Skeletal muscle satellite cell (primary cell): ENCODE measurements at regions not wholly inside any gene's neighbourhood (a gene's known extent, or its start where the extent isn't known, plus 50 kb on each side); places are given as distances from the start of the nearest gene placed in this dataset.

Experiments used
- H3K27me3 ChIP-seq: 2 replicates; pipeline ENCODE4 v1.7.0; 2013; ENCODE audit warnings: low read length; ENCODE audit not compliant: control insufficient read depth, insufficient read depth
- H3K36me3 ChIP-seq: 2 replicates; pipeline ENCODE4 v1.7.0; 2013; ENCODE audit warnings: mild to moderate bottlenecking, control low read depth, low read length; ENCODE audit not compliant: insufficient read depth
- H3K4me1 ChIP-seq: 2 replicates; pipeline ENCODE4 v1.7.0; 2013; ENCODE audit warnings: low read length; ENCODE audit not compliant: control insufficient read depth, insufficient read depth
- H3K4me2 ChIP-seq: 2 replicates; pipeline ENCODE4 v1.7.0; 2013; ENCODE audit warnings: mild to moderate bottlenecking, low read length
- H3K4me3 ChIP-seq: 2 replicates; pipeline ENCODE4 v1.7.0; 2013; ENCODE audit warnings: low read length
- H3K9ac ChIP-seq: 2 replicates; pipeline ENCODE4 v1.7.0; 2013; ENCODE audit warnings: mild to moderate bottlenecking, low read depth, low read length, moderate library complexity
- H3K9me3 ChIP-seq: replicated peaks from 2 replicates; pipeline ENCODE4 v1.7.0; 2013; ENCODE audit warnings: mild to moderate bottlenecking, control low read depth, low read length

DNA sequence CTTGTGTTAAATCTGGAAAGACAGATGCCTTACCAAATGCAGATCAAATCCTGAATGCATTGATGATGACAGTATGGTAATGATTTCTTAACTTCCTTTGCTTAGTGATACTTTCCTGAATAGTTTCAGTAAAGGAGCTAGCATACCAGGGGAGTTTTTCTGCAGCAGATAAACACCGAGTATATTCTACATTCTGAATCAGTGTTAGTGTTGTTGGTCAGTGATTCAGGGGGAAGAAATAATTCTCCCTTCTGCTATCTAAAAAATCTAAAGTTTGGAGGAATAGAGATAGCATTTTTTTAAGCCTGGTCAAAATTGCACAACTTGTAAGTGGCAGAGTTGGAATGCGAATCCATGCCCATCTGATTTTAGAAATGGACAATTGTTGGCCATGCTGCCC is 512.2 kb upstream of the MARCKS start:
- no peak overlapping the region for H3K4me2 ChIP-seq
- no peak overlapping the region for H3K9ac ChIP-seq
- no peak overlapping the region for H3K4me3 ChIP-seq
- peaks cover 4% of the 10 kb centered on the region for H3K4me1 ChIP-seq
- no peaks in the 10 kb centered on the region for H3K36me3 ChIP-seq
- H3K9me3 ChIP-seq, result no peaks in the 10 kb centered on the region
- no peaks in the 10 kb centered on the region for H3K27me3 ChIP-seq

DNA sequence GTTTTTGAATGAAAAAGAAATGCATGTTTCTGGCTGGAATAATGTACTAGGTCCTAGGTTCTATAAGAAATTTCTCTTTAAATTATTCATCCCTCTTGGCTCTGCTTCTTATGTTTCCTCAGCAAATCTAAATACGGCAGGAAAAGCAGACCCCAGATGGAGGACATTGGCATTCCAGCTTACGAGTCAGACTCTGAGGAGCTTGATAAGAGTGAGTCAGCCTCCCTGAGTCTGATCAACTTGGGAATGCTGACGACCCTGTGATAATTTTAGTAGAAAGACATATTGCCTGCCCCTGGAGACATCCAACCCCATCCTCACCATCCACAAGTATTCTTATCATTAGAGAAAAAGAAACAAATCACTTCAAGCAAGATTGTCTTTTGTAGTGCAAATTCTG is 509.7 kb upstream of the MARCKS start:
- Histone ChIP-seq H3K36me3 (no peaks in the 10 kb centered on the region), H3K4me2 (no peak overlapping the region), H3K9me3 (no peaks in the 10 kb centered on the region), H3K27me3 (no peaks in the 10 kb centered on the region), H3K9ac (no peak overlapping the region), H3K4me3 (no peak overlapping the region), H3K4me1 (peaks cover 28% of the 10 kb centered on the region)

- no peak overlapping the region for H3K4me2 ChIP-seq
- H3K4me1 ChIP-seq, result peaks cover 39% of the 10 kb centered on the region
These were observed 506.7 kb upstream of the MARCKS start for GRCh38 chr6:113350461-113350860.

GRCh38 chr6:113351173-113351834 is 505.8 kb upstream of the MARCKS start:
- peaks cover 39% of the 10 kb centered on the region for H3K4me1 ChIP-seq
- H3K36me3 ChIP-seq, result no peaks in the 10 kb centered on the region
- no peaks in the 10 kb centered on the region for H3K27me3 ChIP-seq
- H3K9me3 ChIP-seq, result no peaks in the 10 kb centered on the region
- H3K4me2 ChIP-seq, result peak overlapping the region; percentile 78
- peak overlapping the region; percentile 8 for H3K9ac ChIP-seq
- H3K4me3 ChIP-seq, result no peak overlapping the region

More at GRCh38 chr6:113350461-113350860, 506.7 kb upstream of the MARCKS start:
- Histone ChIP-seq H3K27me3 (no peaks in the 10 kb centered on the region), H3K36me3 (no peaks in the 10 kb centered on the region), H3K9me3 (no peaks in the 10 kb centered on the region), H3K9ac (peak overlapping the region; percentile 8), H3K4me3 (no peak overlapping the region)

DNA sequence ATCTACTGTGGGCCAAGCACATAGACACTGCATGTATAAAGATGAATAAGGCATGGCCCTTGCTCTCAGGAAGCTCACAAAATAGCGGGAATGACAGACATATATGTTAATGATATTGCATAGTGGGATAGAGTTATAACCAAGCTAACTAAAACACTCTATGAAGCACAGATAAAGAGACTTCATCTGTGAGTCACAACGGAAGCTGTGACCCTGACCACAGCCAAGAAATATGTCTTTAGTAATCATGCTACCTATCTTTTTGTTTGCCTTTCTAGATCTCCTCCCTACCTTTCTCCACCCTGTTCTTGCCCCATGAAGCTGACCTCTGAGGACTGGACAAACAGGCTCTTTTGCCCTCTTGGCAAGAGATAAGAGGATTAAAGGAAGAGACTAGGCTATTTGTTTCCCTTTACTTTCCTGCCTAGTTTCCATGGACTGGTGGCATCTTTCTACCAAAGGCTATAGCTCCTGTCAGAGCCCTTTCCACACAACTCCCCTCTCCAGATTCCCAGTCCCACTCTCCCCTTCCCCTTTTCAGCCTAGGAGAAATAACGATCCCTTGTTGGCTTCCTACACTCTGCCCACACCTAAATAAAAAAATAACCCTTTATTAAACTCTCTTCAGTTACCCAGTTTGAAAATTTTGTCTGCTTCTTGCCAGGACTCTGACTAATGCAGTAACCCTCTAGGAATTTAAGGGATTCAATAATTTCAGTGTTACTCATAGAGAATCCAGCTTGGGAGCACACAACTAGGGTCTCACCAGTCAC is 504.9 kb upstream of the MARCKS start:
- Histone ChIP-seq H3K4me2 (peak overlapping the region; percentile 78), H3K9me3 (no peaks in the 10 kb centered on the region), H3K4me3 (peak overlapping the region; percentile 55), H3K36me3 (no peaks in the 10 kb centered on the region), H3K9ac (peak overlapping the region; percentile 80), H3K4me1 (peaks cover 39% of the 10 kb centered on the region), H3K27me3 (no peaks in the 10 kb centered on the region)

GRCh38 chr6:113352831-113353230 is 504.3 kb upstream of the MARCKS start:
- Histone ChIP-seq H3K4me1 (peaks cover 39% of the 10 kb centered on the region), H3K27me3 (no peaks in the 10 kb centered on the region), H3K9ac (peak overlapping the region; percentile 50), H3K9me3 (no peaks in the 10 kb centered on the region), H3K4me3 (peak overlapping the region; percentile 15), H3K4me2 (peak overlapping the region; percentile 78), H3K36me3 (no peaks in the 10 kb centered on the region)

DNA sequence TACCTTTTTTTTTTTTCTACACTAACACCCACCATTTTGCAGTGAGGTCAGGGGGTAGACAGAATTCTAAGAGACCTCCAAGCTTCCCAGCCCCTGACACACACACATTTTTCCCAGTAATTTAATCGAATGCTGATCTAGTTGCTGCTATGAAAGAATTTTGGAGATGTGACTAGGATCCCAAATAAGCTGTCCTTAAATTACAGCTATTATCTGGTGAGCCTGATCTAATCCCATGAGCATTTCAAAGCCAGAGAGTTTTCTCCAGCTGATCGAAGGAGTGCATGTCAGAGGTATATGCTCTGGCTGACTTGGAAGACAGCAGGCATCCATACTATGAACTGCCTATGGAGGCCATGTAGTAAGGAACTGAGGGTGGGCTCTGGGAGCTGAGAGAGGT is 503.8 kb upstream of the MARCKS start:
- H3K9me3 ChIP-seq, result no peaks in the 10 kb centered on the region
- H3K9ac ChIP-seq, result peak overlapping the region; percentile 50
- H3K4me1 ChIP-seq, result peaks cover 39% of the 10 kb centered on the region
- H3K36me3 ChIP-seq, result no peaks in the 10 kb centered on the region
- H3K27me3 ChIP-seq, result no peaks in the 10 kb centered on the region
- no peak overlapping the region for H3K4me3 ChIP-seq
- H3K4me2 ChIP-seq, result no peak overlapping the region

DNA sequence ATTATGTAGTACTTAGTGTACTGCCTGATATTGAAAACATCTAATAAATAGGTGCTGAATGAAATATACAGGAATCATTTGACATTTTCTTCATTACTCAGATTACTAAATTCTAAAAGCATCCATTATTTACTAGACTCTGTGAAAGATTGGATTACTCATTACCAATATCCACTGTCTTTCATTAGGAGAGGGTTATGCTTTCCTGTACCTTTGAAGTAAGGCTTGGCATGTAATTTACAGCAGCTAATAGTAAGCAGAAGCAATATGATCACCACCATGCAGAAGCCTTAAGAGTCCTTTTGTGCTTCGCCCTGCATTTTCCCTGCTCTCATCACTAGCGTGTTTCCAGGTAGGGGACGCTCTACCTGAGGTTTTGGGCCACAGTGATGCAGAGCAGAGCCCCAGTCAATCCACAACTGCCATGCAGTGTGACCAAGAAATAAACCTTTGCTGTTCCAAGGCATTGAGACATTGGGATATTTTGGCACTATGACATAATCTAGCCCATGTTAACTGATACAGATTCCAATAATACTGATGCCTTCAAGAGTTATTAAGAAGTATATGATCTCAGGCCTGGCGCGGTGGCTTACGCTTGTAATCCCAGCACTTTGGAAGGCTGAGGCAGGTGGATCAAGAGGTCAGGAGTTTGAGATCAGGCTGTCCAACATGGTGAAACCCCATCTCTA is 502.8 kb upstream of the MARCKS start:
- Histone ChIP-seq H3K4me1 (peaks cover 39% of the 10 kb centered on the region), H3K4me2 (no peak overlapping the region), H3K27me3 (no peaks in the 10 kb centered on the region), H3K4me3 (no peak overlapping the region), H3K9me3 (no peaks in the 10 kb centered on the region), H3K9ac (no peak overlapping the region), H3K36me3 (no peaks in the 10 kb centered on the region)

DNA sequence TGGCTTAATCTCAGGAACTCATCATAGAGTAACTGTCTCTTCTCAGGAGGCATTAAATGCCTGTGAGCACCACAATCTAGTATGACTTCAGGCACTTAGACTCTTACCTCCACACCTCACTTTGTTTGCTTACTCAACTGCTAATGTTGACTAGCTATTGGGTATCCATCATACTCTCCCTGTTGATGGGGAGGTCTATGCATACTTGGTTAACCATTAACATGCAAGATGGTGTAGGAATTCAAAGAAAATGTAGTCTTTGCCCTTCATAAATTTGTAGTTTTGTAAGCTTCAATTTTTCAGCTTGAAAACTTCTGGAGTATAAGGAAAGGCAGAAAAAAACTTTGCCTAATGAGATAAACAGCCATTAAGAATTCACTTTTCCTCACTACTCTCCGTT is 501.0 kb upstream of the MARCKS start:
- Histone ChIP-seq H3K9ac (no peak overlapping the region), H3K9me3 (no peaks in the 10 kb centered on the region), H3K27me3 (no peaks in the 10 kb centered on the region), H3K4me3 (no peak overlapping the region), H3K4me1 (peaks cover 38% of the 10 kb centered on the region), H3K4me2 (no peak overlapping the region), H3K36me3 (no peaks in the 10 kb centered on the region)

DNA sequence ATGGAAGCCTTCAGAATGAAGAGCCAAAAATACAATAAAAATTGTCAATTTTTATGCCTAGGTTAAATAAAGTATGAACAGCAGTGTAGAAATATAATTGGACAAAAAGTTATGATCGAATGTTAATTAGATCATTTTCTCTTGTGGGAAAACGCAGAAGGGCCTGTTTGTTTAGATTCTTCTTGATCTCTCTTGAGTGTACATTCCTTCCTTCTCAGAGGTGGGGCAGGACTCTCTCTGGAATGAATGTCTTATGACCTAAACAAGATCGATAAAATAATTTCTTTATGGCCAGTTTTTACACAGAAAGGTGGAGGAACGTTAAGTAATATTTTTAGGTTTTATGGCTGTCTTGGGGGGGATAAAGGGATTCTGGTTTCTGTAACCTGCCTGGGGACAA is 500.1 kb upstream of the MARCKS start:
- no peak overlapping the region for H3K9ac ChIP-seq
- no peaks in the 10 kb centered on the region for H3K27me3 ChIP-seq
- no peaks in the 10 kb centered on the region for H3K9me3 ChIP-seq
- H3K4me3 ChIP-seq, result no peak overlapping the region
- no peak overlapping the region for H3K4me2 ChIP-seq
- no peaks in the 10 kb centered on the region for H3K36me3 ChIP-seq
- H3K4me1 ChIP-seq, result peaks cover 38% of the 10 kb centered on the region

- H3K9me3 ChIP-seq, result no peaks in the 10 kb centered on the region
- H3K4me2 ChIP-seq, result no peak overlapping the region
- no peak overlapping the region for H3K4me3 ChIP-seq
- H3K9ac ChIP-seq, result no peak overlapping the region
- peaks cover 39% of the 10 kb centered on the region for H3K4me1 ChIP-seq
- no peaks in the 10 kb centered on the region for H3K36me3 ChIP-seq
- no peaks in the 10 kb centered on the region for H3K27me3 ChIP-seq
These were observed 499.0 kb upstream of the MARCKS start for GRCh38 chr6:113358063-113358583.
